SK-N-SH treated with all-trans-retinoic acid at 6 μM for 48 hours (cell line): ENCODE measurements at regions not wholly inside any gene's neighbourhood (a gene's known extent, or its start where the extent isn't known, plus 50 kb on each side); places are given as distances from the start of the nearest gene placed in this dataset.

Experiments
- ATAC-seq: fragments of 200-7000 bp; cut with Tn5 transposase; 3 replicates; pipeline ENCODE4 v1.9.1; 2020; ENCODE audit warnings: mild to moderate bottlenecking, moderate library complexity
- ARNTL ChIP-seq: fragments of 450-650 bp; formaldehyde crosslinking; IDR thresholded peaks from 2 replicates; pipeline ENCODE4 v1.5.0; 2020; ENCODE audit warnings: low read depth, mild to moderate bottlenecking, moderate library complexity, borderline replicate concordance
- BACH2 ChIP-seq: fragments of 250-450 bp; sonication (Bioruptor Pico); IDR thresholded peaks from 2 replicates; pipeline ENCODE4 v1.9.0; 2021; ENCODE audit warnings: mild to moderate bottlenecking, borderline replicate concordance
- CSDC2 ChIP-seq: fragments of 250-450 bp; sonication (Bioruptor Pico); IDR thresholded peaks from 2 replicates; pipeline ENCODE4 v1.5.0; 2020; ENCODE audit warnings: mild to moderate bottlenecking, moderate library complexity
- GLIS3 ChIP-seq: fragments of 250-450 bp; sonication (Bioruptor Pico); IDR thresholded peaks from 2 replicates; pipeline ENCODE4 v1.5.0; 2020; ENCODE audit warnings: mild to moderate bottlenecking, moderate library complexity
- ISL1 ChIP-seq: fragments of 250-450 bp; sonication (Bioruptor Pico); IDR thresholded peaks from 2 replicates; pipeline ENCODE4 v2.1.2; 2022; ENCODE audit warnings: mild to moderate bottlenecking, moderate library complexity
- OSR1 ChIP-seq: fragments of 250-450 bp; sonication (Bioruptor Pico); IDR thresholded peaks from 2 replicates; pipeline ENCODE4 v1.8.0; 2022; ENCODE audit warnings: moderate library complexity, mild to moderate bottlenecking, inconsistent platforms
- PPARA ChIP-seq: fragments of 250-450 bp; sonication (Bioruptor Pico); IDR thresholded peaks from 2 replicates; pipeline ENCODE4 v1.5.0; 2020; ENCODE audit warnings: mild to moderate bottlenecking, borderline replicate concordance
- RARB ChIP-seq: fragments of 250-450 bp; sonication (Bioruptor Pico); IDR thresholded peaks from 2 replicates; pipeline ENCODE4 v1.8.0; 2021; ENCODE audit warnings: mild to moderate bottlenecking, moderate library complexity
- SNAI2 ChIP-seq: fragments of 250-450 bp; sonication (Bioruptor Pico); IDR thresholded peaks from 2 replicates; pipeline ENCODE4 v1.5.0; 2020; ENCODE audit warnings: mild to moderate bottlenecking, moderate library complexity
- TCF4 ChIP-seq: fragments of 250-450 bp; sonication (Bioruptor Pico); IDR thresholded peaks from 2 replicates; pipeline ENCODE4 v1.8.0; 2021; ENCODE audit warnings: mild to moderate bottlenecking, moderate library complexity, borderline replicate concordance
- TOX ChIP-seq: fragments of 250-450 bp; sonication (Bioruptor Pico); IDR thresholded peaks from 2 replicates; pipeline ENCODE4 v1.8.0; 2021; ENCODE audit warnings: mild to moderate bottlenecking, moderate library complexity, borderline replicate concordance
- TSHZ2 ChIP-seq: fragments of 250-450 bp; sonication (Bioruptor Pico); IDR thresholded peaks from 2 replicates; pipeline ENCODE4 v1.5.0; 2020; ENCODE audit warnings: mild to moderate bottlenecking, moderate library complexity
- ZC3H10 ChIP-seq: fragments of 250-450 bp; sonication (Bioruptor Pico); IDR thresholded peaks from 2 replicates; pipeline ENCODE4 v1.5.1; 2021; ENCODE audit warnings: mild to moderate bottlenecking, moderate library complexity
- ZFP30 ChIP-seq: fragments of 450-650 bp; formaldehyde crosslinking; IDR thresholded peaks from 2 replicates; pipeline ENCODE4 v1.5.0; 2022; ENCODE audit warnings: mild to moderate bottlenecking, moderate library complexity
- ZNF565 ChIP-seq: fragments of 450-650 bp; formaldehyde crosslinking; conservative IDR thresholded peaks from 2 replicates; pipeline ENCODE4 v1.5.0; 2020; ENCODE audit warnings: low read depth, mild to moderate bottlenecking, moderate library complexity
- ZNF70 ChIP-seq: fragments of 450-650 bp; formaldehyde crosslinking; IDR thresholded peaks from 2 replicates; pipeline ENCODE4 v1.5.0; 2020; ENCODE audit warnings: mild to moderate bottlenecking, moderate library complexity
- ZNF8 ChIP-seq: fragments of 450-650 bp; formaldehyde crosslinking; IDR thresholded peaks from 2 replicates; pipeline ENCODE4 v1.5.0; 2020; ENCODE audit warnings: mild to moderate bottlenecking, moderate library complexity
- TF ChIP-seq, protein P1 (sequence below): fragments of 250-450 bp; sonication (Bioruptor Pico); IDR thresholded peaks from 2 replicates; pipeline ENCODE4 v1.8.0; 2021; ENCODE audit warnings: low read depth, mild to moderate bottlenecking, moderate library complexity, borderline replicate concordance
- TF ChIP-seq, protein P2 (sequence below): fragments of 250-450 bp; sonication (Bioruptor Pico); IDR thresholded peaks from 2 replicates; pipeline ENCODE4 v1.5.1; 2021; ENCODE audit warnings: mild to moderate bottlenecking, moderate library complexity
- TF ChIP-seq, protein P3 (sequence below): fragments of 250-450 bp; sonication (Bioruptor Pico); IDR thresholded peaks from 2 replicates; pipeline ENCODE4 v1.5.1; 2020; ENCODE audit warnings: low read depth, mild to moderate bottlenecking, moderate library complexity

DNA sequence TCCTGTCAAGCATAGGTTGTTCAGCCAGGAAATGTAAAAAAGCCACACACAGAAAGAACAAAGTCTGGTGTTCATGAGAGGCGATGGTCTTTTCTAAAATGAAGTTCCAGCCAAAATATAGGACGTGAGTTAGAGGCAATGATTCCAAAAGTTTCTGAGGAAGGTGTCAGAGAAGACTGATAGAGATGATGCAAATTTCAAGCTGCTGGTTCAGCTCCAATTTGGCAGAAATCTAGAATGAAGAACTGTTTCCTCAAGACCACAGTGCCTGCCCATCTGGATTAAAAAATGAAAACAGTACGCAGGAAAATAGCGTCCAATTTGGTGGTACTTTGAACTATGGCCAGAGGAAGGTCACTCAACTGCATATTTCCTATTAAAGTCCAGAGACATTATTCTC, 672.9 kb downstream of the SQOR start:
- ATAC-seq, result no peak
- no peak for TF ChIP-seq TCF4
- no peak for TF ChIP-seq BACH2 (CRISPR knock-in tag)
- TF ChIP-seq ZC3H10 (CRISPR knock-in tag), result no peak
- TF ChIP-seq ZNF8 (CRISPR knock-in tag), result no peak
- no peak for TF ChIP-seq OSR1
- TF ChIP-seq, protein P1, sequence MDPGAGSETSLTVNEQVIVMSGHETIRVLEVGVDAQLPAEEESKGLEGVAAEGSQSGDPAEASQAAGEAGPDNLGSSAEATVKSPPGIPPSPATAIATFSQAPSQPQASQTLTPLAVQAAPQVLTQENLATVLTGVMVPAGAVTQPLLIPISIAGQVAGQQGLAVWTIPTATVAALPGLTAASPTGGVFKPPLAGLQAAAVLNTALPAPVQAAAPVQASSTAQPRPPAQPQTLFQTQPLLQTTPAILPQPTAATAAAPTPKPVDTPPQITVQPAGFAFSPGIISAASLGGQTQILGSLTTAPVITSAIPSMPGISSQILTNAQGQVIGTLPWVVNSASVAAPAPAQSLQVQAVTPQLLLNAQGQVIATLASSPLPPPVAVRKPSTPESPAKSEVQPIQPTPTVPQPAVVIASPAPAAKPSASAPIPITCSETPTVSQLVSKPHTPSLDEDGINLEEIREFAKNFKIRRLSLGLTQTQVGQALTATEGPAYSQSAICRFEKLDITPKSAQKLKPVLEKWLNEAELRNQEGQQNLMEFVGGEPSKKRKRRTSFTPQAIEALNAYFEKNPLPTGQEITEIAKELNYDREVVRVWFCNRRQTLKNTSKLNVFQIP (CRISPR knock-in tag), result no peak
- no peak for TF ChIP-seq SNAI2
- TF ChIP-seq ZNF565 (CRISPR knock-in tag), result no peak
- no peak for TF ChIP-seq ISL1
- TF ChIP-seq GLIS3, result no peak
- TF ChIP-seq, protein P2, sequence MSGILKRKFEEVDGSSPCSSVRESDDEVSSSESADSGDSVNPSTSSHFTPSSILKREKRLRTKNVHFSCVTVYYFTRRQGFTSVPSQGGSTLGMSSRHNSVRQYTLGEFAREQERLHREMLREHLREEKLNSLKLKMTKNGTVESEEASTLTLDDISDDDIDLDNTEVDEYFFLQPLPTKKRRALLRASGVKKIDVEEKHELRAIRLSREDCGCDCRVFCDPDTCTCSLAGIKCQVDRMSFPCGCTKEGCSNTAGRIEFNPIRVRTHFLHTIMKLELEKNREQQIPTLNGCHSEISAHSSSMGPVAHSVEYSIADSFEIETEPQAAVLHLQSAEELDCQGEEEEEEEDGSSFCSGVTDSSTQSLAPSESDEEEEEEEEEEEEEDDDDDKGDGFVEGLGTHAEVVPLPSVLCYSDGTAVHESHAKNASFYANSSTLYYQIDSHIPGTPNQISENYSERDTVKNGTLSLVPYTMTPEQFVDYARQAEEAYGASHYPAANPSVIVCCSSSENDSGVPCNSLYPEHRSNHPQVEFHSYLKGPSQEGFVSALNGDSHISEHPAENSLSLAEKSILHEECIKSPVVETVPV, result no peak
- TF ChIP-seq, all 23 proteins: peak for 0

DNA sequence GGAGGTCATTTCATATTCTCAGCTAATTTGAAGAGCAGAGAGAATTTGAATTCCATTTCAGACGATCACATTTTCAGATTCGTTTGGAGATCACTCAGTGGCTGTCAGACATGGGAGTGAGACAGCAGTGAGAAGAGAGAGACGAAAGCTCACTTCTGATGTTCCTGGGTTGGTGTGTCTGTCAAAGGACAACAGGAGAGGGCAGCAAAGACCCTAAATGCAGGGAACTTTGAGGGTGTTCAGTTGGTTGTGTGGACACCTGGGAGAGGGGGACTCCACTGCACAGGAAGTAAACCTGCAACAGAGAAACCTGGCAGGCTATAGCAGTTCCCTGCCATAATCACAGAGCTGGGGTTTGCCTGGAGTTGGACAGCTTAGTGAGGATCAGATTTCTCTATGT, 675.1 kb downstream of the SQOR start:
- no peak for ATAC-seq
- no peak for TF ChIP-seq CSDC2 (CRISPR knock-in tag)
- no peak for TF ChIP-seq ISL1
- no peak for TF ChIP-seq PPARA (CRISPR knock-in tag)
- TF ChIP-seq, protein P1 (CRISPR knock-in tag), result no peak
- TF ChIP-seq RARB (CRISPR knock-in tag), result no peak
- TF ChIP-seq TCF4, result no peak
- TF ChIP-seq ZC3H10 (CRISPR knock-in tag), result no peak
- TF ChIP-seq GLIS3, result no peak
- TF ChIP-seq, protein P3, sequence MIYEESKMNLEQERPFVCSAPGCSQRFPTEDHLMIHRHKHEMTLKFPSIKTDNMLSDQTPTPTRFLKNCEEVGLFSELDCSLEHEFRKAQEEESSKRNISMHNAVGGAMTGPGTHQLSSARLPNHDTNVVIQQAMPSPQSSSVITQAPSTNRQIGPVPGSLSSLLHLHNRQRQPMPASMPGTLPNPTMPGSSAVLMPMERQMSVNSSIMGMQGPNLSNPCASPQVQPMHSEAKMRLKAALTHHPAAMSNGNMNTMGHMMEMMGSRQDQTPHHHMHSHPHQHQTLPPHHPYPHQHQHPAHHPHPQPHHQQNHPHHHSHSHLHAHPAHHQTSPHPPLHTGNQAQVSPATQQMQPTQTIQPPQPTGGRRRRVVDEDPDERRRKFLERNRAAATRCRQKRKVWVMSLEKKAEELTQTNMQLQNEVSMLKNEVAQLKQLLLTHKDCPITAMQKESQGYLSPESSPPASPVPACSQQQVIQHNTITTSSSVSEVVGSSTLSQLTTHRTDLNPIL (CRISPR knock-in tag), result no peak
- no peak for TF ChIP-seq ARNTL (CRISPR knock-in tag)
- TF ChIP-seq BACH2 (CRISPR knock-in tag), result no peak
- no peak for TF ChIP-seq ZNF70 (CRISPR knock-in tag)
- TF ChIP-seq, protein P2, result no peak

- peak; percentile 80 for ATAC-seq
Observed at GRCh38 chr15:46312133-46312740, 677.4 kb downstream of the SQOR start.

GRCh38 chr15:46315434-46315833, 680.6 kb downstream of the SQOR start:
- TF ChIP-seq TCF4 (no peak), ZNF70 (CRISPR knock-in tag) (no peak), ZFP30 (CRISPR knock-in tag) (no peak), ZC3H10 (CRISPR knock-in tag) (no peak), RARB (CRISPR knock-in tag) (no peak), TSHZ2 (no peak)
- TF ChIP-seq, protein P1 (CRISPR knock-in tag), result no peak
- TF ChIP-seq, protein P3 (CRISPR knock-in tag), result no peak
- no peak for ATAC-seq

More at GRCh38 chr15:46312133-46312740, 677.4 kb downstream of the SQOR start:
- TF ChIP-seq ZNF8 (CRISPR knock-in tag) (no peak), ZNF70 (CRISPR knock-in tag) (no peak), OSR1 (no peak), TOX (no peak), BACH2 (CRISPR knock-in tag) (no peak), ZC3H10 (CRISPR knock-in tag) (no peak), SNAI2 (no peak)
